ENCODE measurements at regions not wholly inside any gene's neighbourhood (a gene's known extent, or its start where the extent isn't known, plus 50 kb on each side); places are given as distances from the start of the nearest gene placed in this dataset.

- no peak for TF ChIP-seq CTCF (IDR thresholded peaks at IDR 0.05; ENCODE audit: control insufficient read depth, extremely low read depth, insufficient read depth)
- no peak overlapping the region for H3K4me3 ChIP-seq (ENCODE audit: low read depth, low read length)
Observed at GRCh38 chr6:26296556-26296856, 68.5 kb upstream of the BTN3A2 start.

GRCh38 chr6:26296857-26297648 is 67.9 kb upstream of the BTN3A2 start:
- DNase-seq (ENCODE audit: low read depth), result no peak
- TF ChIP-seq CTCF (IDR thresholded peaks at IDR 0.05; ENCODE audit: control insufficient read depth, extremely low read depth, insufficient read depth), result no peak
- no peak overlapping the region for H3K4me3 ChIP-seq (ENCODE audit: low read depth, low read length)

More at GRCh38 chr6:26296556-26296856, 68.5 kb upstream of the BTN3A2 start:
- DNase-seq (ENCODE audit: low read depth), result no peak

GRCh38 chr6:26299286-26300042 is 65.5 kb upstream of the BTN3A2 start:
- no peak overlapping the region for H3K4me3 ChIP-seq (ENCODE audit: low read depth, low read length)

GRCh38 chr6:26300043-26300331 is 65.0 kb upstream of the BTN3A2 start:
- TF ChIP-seq CTCF (IDR thresholded peaks at IDR 0.05; ENCODE audit: control insufficient read depth, extremely low read depth, insufficient read depth), result no peak
- H3K4me3 ChIP-seq (ENCODE audit: low read depth, low read length), result no peak overlapping the region
- DNase-seq (ENCODE audit: low read depth), result no peak

More at GRCh38 chr6:26299286-26300042, 65.5 kb upstream of the BTN3A2 start:
- no peak for DNase-seq (ENCODE audit: low read depth)
- no peak for TF ChIP-seq CTCF (IDR thresholded peaks at IDR 0.05; ENCODE audit: control insufficient read depth, extremely low read depth, insufficient read depth)

GRCh38 chr6:26300359-26300758 is 64.6 kb upstream of the BTN3A2 start:
- DNase-seq (ENCODE audit: low read depth), result no peak
- no peak overlapping the region for H3K4me3 ChIP-seq (ENCODE audit: low read depth, low read length)
- no peak for TF ChIP-seq CTCF (IDR thresholded peaks at IDR 0.05; ENCODE audit: control insufficient read depth, extremely low read depth, insufficient read depth)

GRCh38 chr6:26300828-26301227 is 64.2 kb upstream of the BTN3A2 start:
- DNase-seq (ENCODE audit: low read depth), result no peak
- TF ChIP-seq CTCF (IDR thresholded peaks at IDR 0.05; ENCODE audit: control insufficient read depth, extremely low read depth, insufficient read depth), result no peak
- no peak overlapping the region for H3K4me3 ChIP-seq (ENCODE audit: low read depth, low read length)

Data from LNCaP clone FGC (cell line).